Body of pancreas (tissue), 4 donors: ENCODE measurements at regions not wholly inside any gene's neighbourhood (a gene's known extent, or its start where the extent isn't known, plus 50 kb on each side); places are given as distances from the start of the nearest gene placed in this dataset.
"Not testable (repeated sequence)": the region's sequence is repeated elsewhere in the genome, so short reads cannot be mapped to it uniquely, and the experiment has no call there.

Experiments
- ATAC-seq: fragments of 150-250 bp; one replicate; pipeline ENCODE4 v1.9.1; 2016
- DNase-seq, 4 donors: peaks; one replicate each; pipeline ENCODE4 v3.0.0-alpha.2; 2019
- H3K27ac ChIP-seq, 4 donors: fragments of 200-600 bp; sonication (generic); 1 replicate in 3 of 4; 2 replicates in 1 of 4; pipeline versions ENCODE4 v1.5.1 to v1.6.1; 2016 to 2019; ENCODE audit warnings: mild to moderate bottlenecking in 1 of 4, mixed read lengths in 1 of 4, moderate library complexity in 1 of 4
- H3K27me3 ChIP-seq, 2 donors: fragments of 200-600 bp; sonication (generic); one replicate each; pipeline ENCODE4 v1.6.0; 2016; ENCODE audit warnings: mild to moderate bottlenecking in 1 of 2
- H3K36me3 ChIP-seq, 2 donors: fragments of 200-600 bp; sonication (generic); replicated peaks in 1 of 2; 2 replicates each; pipeline ENCODE4 v1.5.1; 2016; ENCODE audit warnings: low read depth in 2 of 2; ENCODE audit not compliant: insufficient read depth in 1 of 2
- H3K4me1 ChIP-seq: fragments of 200-600 bp; sonication (generic); one replicate; pipeline ENCODE4 v1.6.0; 2016
- H3K4me3 ChIP-seq, 2 donors: fragments of 200-600 bp; sonication (generic); 1 replicate in 1 of 2; 2 replicates in 1 of 2; pipeline ENCODE4 v1.5.1; 2016 to 2019
- H3K9me3 ChIP-seq, 3 donors: fragments of 200-600 bp; sonication (generic); 1 replicate in 2 of 3; 2 replicates in 1 of 3; pipeline ENCODE4 v1.5.1; 2016
- POLR2A ChIP-seq, 3 donors: fragments of 450-650 bp; IDR thresholded peaks; one replicate each; pipeline ENCODE4 v1.6.1; 2016; ENCODE audit warnings: antibody characterized with exemption in 3 of 3, mild to moderate bottlenecking in 2 of 3
- WGBS, 2 donors: methylation state at CpG; one replicate each; pipeline ENCODE4 v1.1.5; 2017; 5-methylcytosine and 5-hydroxymethylcytosine counted together
- intact Hi-C: fragments of 100-400 bp; cut with DNase I; formaldehyde crosslinking; loops from one replicate; pipeline ENCODE4 v1.15.1; 2023
- TF ChIP-seq, protein P1 (sequence below), 7 experiments: fragments of 450-650 bp in 4 of 7; fragments of 200-600 bp in 3 of 7; sonication (generic) in 3 of 7; IDR thresholded peaks; one replicate each; pipeline ENCODE4 v1.5.1; 2016 to 2019; ENCODE audit warnings: antibody characterized with exemption in 7 of 7

DNA sequence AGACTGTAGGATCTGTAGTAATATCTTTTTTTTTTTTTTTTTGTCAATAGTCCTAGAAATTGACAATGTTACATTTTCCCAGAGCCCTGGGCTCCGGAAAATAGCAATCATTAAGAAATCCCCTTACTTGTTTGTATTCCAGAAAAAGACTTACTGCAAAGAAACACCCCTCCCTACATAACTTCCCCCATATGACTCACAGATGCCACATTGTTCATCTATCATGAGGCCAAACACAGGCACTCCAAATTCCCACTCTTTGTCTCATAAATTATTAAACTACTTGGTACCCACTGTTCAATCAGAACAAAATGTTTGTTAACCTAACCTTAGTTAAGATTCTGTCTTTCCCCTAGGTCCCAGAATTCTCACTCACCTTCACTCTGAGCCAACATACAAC, 53.5 kb downstream of the TEX51 start:
- H3K27ac ChIP-seq = no peak overlapping the region
- no peaks in the 10 kb centered on the region for H3K27me3 ChIP-seq
- intact Hi-C loops = no loop called here
- no peak for DNase-seq
- no peaks in the 10 kb centered on the region for H3K9me3 ChIP-seq
- ATAC-seq = no peak
- no peak overlapping the region for H3K4me3 ChIP-seq
- H3K4me1 ChIP-seq = no peaks in the 10 kb centered on the region
- H3K36me3 ChIP-seq = no peaks in the 10 kb centered on the region
- 47 to 59% methylated on average over 1 of the region's 1 CpG for WGBS, 2 donors
- TF ChIP-seq POLR2A (IDR thresholded peaks at IDR 0.05) = no peak
- TF ChIP-seq, protein P1, sequence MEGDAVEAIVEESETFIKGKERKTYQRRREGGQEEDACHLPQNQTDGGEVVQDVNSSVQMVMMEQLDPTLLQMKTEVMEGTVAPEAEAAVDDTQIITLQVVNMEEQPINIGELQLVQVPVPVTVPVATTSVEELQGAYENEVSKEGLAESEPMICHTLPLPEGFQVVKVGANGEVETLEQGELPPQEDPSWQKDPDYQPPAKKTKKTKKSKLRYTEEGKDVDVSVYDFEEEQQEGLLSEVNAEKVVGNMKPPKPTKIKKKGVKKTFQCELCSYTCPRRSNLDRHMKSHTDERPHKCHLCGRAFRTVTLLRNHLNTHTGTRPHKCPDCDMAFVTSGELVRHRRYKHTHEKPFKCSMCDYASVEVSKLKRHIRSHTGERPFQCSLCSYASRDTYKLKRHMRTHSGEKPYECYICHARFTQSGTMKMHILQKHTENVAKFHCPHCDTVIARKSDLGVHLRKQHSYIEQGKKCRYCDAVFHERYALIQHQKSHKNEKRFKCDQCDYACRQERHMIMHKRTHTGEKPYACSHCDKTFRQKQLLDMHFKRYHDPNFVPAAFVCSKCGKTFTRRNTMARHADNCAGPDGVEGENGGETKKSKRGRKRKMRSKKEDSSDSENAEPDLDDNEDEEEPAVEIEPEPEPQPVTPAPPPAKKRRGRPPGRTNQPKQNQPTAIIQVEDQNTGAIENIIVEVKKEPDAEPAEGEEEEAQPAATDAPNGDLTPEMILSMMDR (IDR thresholded peaks at IDR 0.05) = no peak

- Histone ChIP-seq H3K27me3 (no peaks in the 10 kb centered on the region), H3K27ac (no peak overlapping the region), H3K4me1 (no peaks in the 10 kb centered on the region), H3K4me3 (no peak overlapping the region), H3K9me3 (no peaks in the 10 kb centered on the region), H3K36me3 (no peaks in the 10 kb centered on the region)
- intact Hi-C loops = no loop called here
- 55 to 72% methylated on average over 2 of the region's 2 CpGs for WGBS, 2 donors
- no peak for TF ChIP-seq POLR2A (IDR thresholded peaks at IDR 0.05)
- TF ChIP-seq, protein P1 (IDR thresholded peaks at IDR 0.05) = no peak
- ATAC-seq (no peak), DNase-seq (no peak)
Measured at GRCh38 chr2:126953483-126953882, 54.8 kb downstream of the TEX51 start.

DNA sequence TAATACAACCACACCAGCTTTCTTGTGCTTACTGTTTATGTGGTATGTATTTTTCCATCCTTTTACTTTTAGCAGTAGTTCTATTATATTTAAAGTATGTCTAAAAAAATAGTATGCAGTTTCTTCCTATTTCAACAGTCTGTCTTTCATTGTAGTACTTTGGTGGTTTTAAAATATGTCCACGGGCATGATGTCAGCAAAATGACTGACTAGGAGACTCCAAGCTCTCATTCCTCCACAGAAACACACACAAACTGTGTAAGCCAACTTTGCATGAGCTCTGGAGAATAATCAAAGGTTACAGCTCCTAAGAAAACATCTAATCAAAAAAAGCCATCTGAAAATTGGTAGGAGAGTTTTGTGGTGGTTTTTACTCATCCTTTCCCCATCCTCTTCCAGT, 56.1 kb downstream of the TEX51 start:
- Histone ChIP-seq H3K4me1 (no peaks in the 10 kb centered on the region), H3K36me3 (no peaks in the 10 kb centered on the region), H3K4me3 (no peak overlapping the region), H3K27me3 (no peaks in the 10 kb centered on the region), H3K27ac (no peak overlapping the region), H3K9me3 (no peaks in the 10 kb centered on the region)
- ATAC-seq (no peak), DNase-seq (no peak)
- TF ChIP-seq, protein P1 (IDR thresholded peaks at IDR 0.05) = no peak
- TF ChIP-seq POLR2A (IDR thresholded peaks at IDR 0.05) = no peak
- intact Hi-C loops = no loop called here
- WGBS, 2 donors = 35 to 43% methylated on average over 1 of the region's 1 CpG

DNA sequence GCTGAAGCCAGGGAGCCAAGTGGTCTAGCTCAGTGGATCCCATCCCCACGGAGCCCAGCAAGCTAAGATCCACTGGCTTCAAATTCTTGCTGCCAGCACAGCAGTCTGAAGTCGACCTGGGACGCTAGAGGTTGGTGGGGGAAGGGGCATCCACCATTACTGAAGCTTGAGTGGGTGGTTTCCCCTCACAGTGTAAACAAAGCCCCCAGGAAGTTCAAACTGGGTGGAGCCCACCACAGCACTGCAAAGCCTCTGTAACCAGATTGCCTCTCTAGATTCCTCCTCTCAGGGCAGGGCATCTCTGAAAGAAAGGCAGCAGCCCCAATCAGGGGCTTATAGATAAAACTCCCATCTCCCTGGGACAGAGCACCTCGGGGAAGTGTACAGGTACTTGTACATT, 58.1 kb downstream of the TEX51 start:
- H3K36me3 ChIP-seq, H3K27ac ChIP-seq, ATAC-seq, H3K9me3 ChIP-seq, intact Hi-C loops, H3K27me3 ChIP-seq, DNase-seq, H3K4me3 ChIP-seq, H3K4me1 ChIP-seq: not testable (repeated sequence)
- 19 to 49% methylated on average over 2 to 4 of the region's 4 CpGs for WGBS, 2 donors

- no peaks in the 10 kb centered on the region for H3K36me3 ChIP-seq
- 73 to 82% methylated on average over 4 to 5 of the region's 5 CpGs for WGBS, 2 donors
- H3K4me1 ChIP-seq = no peaks in the 10 kb centered on the region
- no peaks in the 10 kb centered on the region for H3K9me3 ChIP-seq
- intact Hi-C loops = no loop called here
- DNase-seq = no peak
- no peak overlapping the region for H3K4me3 ChIP-seq
- ATAC-seq = no peak
- no peaks in the 10 kb centered on the region for H3K27me3 ChIP-seq
- H3K27ac ChIP-seq = no peak overlapping the region
- TF ChIP-seq POLR2A (IDR thresholded peaks at IDR 0.05) = no peak
- TF ChIP-seq, protein P1 (IDR thresholded peaks at IDR 0.05) = no peak
Measured at GRCh38 chr2:126963390-126963789, 64.7 kb downstream of the TEX51 start.
